ENCODE measurements at regions not wholly inside any gene's neighbourhood (a gene's known extent, or its start where the extent isn't known, plus 50 kb on each side); places are given as distances from the start of the nearest gene placed in this dataset.

- no peak for TF ChIP-seq CTCF (IDR thresholded peaks at IDR 0.05; ENCODE audit: unreplicated experiment)
- CTCF ChIA-PET = no interaction called here
- Mint-ChIP-seq H3K9me3 (ENCODE audit: low read depth, unreplicated experiment) (peaks cover 4% of the 10 kb centered on the region), H3K36me3 (ENCODE audit: insufficient read depth, unreplicated experiment) (no peaks in the 10 kb centered on the region), H3K27me3 (ENCODE audit: unreplicated experiment) (no peaks in the 10 kb centered on the region), H3K4me1 (ENCODE audit: low read depth, unreplicated experiment) (peaks cover 30% of the 10 kb centered on the region), H3K27ac (ENCODE audit: unreplicated experiment) (no peak overlapping the region), H3K4me3 (ENCODE audit: low read depth, unreplicated experiment) (no peak overlapping the region)
- no TSS peak for BruUV-seq (replicated peaks)
- no peak for DNase-seq
- intact Hi-C loops (cut with micrococcal nuclease; ENCODE audit: unreplicated experiment) = loop anchor here (10.0 kb wide), 2 partner anchors 138 to 152 kb away; partner anchors contain the start of gene STXBP5
Measured at GRCh38 chr6:147067184-147067583, 137.0 kb upstream of the STXBP5 start.

- no TSS peak for BruUV-seq (replicated peaks)
- no peak for DNase-seq
- Mint-ChIP-seq H3K36me3 (ENCODE audit: insufficient read depth, unreplicated experiment) (no peaks in the 10 kb centered on the region), H3K9me3 (ENCODE audit: low read depth, unreplicated experiment) (peaks cover 2% of the 10 kb centered on the region), H3K27me3 (ENCODE audit: unreplicated experiment) (no peaks in the 10 kb centered on the region), H3K4me1 (ENCODE audit: low read depth, unreplicated experiment) (no peaks in the 10 kb centered on the region), H3K27ac (ENCODE audit: unreplicated experiment) (no peak overlapping the region), H3K4me3 (ENCODE audit: low read depth, unreplicated experiment) (no peak overlapping the region)
- CTCF ChIA-PET = no interaction called here
- no peak for TF ChIP-seq CTCF (IDR thresholded peaks at IDR 0.05; ENCODE audit: unreplicated experiment)
- intact Hi-C loops (cut with micrococcal nuclease; ENCODE audit: unreplicated experiment) = no loop called here
Measured at GRCh38 chr6:147071776-147072175, 132.4 kb upstream of the STXBP5 start.

- intact Hi-C loops (cut with micrococcal nuclease; ENCODE audit: unreplicated experiment) = no loop called here
- no peak for DNase-seq
- CTCF ChIA-PET = no interaction called here
- no peaks in the 10 kb centered on the region for H3K36me3 Mint-ChIP-seq (ENCODE audit: insufficient read depth, unreplicated experiment)
- no peaks in the 10 kb centered on the region for H3K9me3 Mint-ChIP-seq (ENCODE audit: low read depth, unreplicated experiment)
- H3K4me1 Mint-ChIP-seq (ENCODE audit: low read depth, unreplicated experiment) = peaks cover 19% of the 10 kb centered on the region
- H3K27me3 Mint-ChIP-seq (ENCODE audit: unreplicated experiment) = no peaks in the 10 kb centered on the region
- no TSS peak for BruUV-seq (replicated peaks)
- no peak overlapping the region for H3K27ac Mint-ChIP-seq (ENCODE audit: unreplicated experiment)
- TF ChIP-seq CTCF (IDR thresholded peaks at IDR 0.05; ENCODE audit: unreplicated experiment) = no peak
- no peak overlapping the region for H3K4me3 Mint-ChIP-seq (ENCODE audit: low read depth, unreplicated experiment)
Measured at GRCh38 chr6:147075381-147075780, 128.8 kb upstream of the STXBP5 start.

- Mint-ChIP-seq H3K4me1 (ENCODE audit: low read depth, unreplicated experiment) (peaks cover 26% of the 10 kb centered on the region), H3K36me3 (ENCODE audit: insufficient read depth, unreplicated experiment) (no peaks in the 10 kb centered on the region), H3K4me3 (ENCODE audit: low read depth, unreplicated experiment) (no peak overlapping the region), H3K27ac (ENCODE audit: unreplicated experiment) (no peak overlapping the region), H3K9me3 (ENCODE audit: low read depth, unreplicated experiment) (no peaks in the 10 kb centered on the region), H3K27me3 (ENCODE audit: unreplicated experiment) (no peaks in the 10 kb centered on the region)
- intact Hi-C loops (cut with micrococcal nuclease; ENCODE audit: unreplicated experiment) = no loop called here
- BruUV-seq (replicated peaks) = no TSS peak
- TF ChIP-seq CTCF (IDR thresholded peaks at IDR 0.05; ENCODE audit: unreplicated experiment) = no peak
- no peak for DNase-seq
- CTCF ChIA-PET = interaction anchor here (1.0 kb wide), 1 partner anchor 18 kb away, joined by 4 read pairs; no protein-coding TSS in a partner anchor
Measured at GRCh38 chr6:147077251-147077650, 127.0 kb upstream of the STXBP5 start.
